22Rv1 (cell line): ENCODE measurements at regions not wholly inside any gene's neighbourhood (a gene's known extent, or its start where the extent isn't known, plus 50 kb on each side); places are given as distances from the start of the nearest gene placed in this dataset.

Source experiments
- H3K27ac ChIP-seq: fragments of 450-650 bp; 2 replicates; pipeline ENCODE4 v1.5.1; 2017
- ZFX ChIP-seq: fragments of 450-650 bp; IDR thresholded peaks from 2 replicates; pipeline ENCODE4 v1.6.1; 2017; ENCODE audit warnings: antibody characterized with exemption, borderline replicate concordance
- TF ChIP-seq, protein P1 (sequence below): fragments of 450-650 bp; IDR thresholded peaks from 2 replicates; pipeline ENCODE4 v1.5.1; 2017; ENCODE audit warnings: mild to moderate bottlenecking

- TF ChIP-seq ZFX, result no peak
- no peak overlapping the region for H3K27ac ChIP-seq
These were observed 202.2 kb downstream of the QDPR start for GRCh38 chr4:17309567-17310268.

GRCh38 chr4:17301869-17302268 is 210.0 kb downstream of the QDPR start:
- no peak overlapping the region for H3K27ac ChIP-seq
- no peak for TF ChIP-seq ZFX
- TF ChIP-seq, protein P1, sequence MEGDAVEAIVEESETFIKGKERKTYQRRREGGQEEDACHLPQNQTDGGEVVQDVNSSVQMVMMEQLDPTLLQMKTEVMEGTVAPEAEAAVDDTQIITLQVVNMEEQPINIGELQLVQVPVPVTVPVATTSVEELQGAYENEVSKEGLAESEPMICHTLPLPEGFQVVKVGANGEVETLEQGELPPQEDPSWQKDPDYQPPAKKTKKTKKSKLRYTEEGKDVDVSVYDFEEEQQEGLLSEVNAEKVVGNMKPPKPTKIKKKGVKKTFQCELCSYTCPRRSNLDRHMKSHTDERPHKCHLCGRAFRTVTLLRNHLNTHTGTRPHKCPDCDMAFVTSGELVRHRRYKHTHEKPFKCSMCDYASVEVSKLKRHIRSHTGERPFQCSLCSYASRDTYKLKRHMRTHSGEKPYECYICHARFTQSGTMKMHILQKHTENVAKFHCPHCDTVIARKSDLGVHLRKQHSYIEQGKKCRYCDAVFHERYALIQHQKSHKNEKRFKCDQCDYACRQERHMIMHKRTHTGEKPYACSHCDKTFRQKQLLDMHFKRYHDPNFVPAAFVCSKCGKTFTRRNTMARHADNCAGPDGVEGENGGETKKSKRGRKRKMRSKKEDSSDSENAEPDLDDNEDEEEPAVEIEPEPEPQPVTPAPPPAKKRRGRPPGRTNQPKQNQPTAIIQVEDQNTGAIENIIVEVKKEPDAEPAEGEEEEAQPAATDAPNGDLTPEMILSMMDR, result no peak

DNA sequence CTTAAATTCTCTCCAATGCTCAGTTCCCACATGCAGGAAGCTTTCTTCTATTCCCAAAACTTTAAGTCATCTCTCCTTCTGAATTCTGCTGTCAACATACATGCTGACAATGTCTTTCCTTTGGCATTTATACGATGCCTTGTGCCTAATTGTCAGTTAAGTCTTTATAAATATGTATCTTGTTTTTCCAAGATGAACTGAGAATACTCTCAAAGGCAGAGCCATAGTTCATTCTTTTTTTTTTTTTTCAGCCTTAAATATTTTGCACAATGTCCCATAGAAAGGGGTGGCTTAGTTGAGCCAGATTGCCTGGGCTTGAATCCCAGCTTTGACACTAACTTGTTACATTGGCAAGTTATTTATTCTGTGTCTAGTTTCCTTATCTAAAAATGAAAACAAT is 210.6 kb downstream of the QDPR start:
- TF ChIP-seq, protein P1, result no peak
- no peak for TF ChIP-seq ZFX
- no peak overlapping the region for H3K27ac ChIP-seq

GRCh38 chr4:17296921-17297890 is 214.7 kb downstream of the QDPR start:
- no peak overlapping the region for H3K27ac ChIP-seq
- TF ChIP-seq ZFX, result no peak
- TF ChIP-seq, protein P1, result no peak

GRCh38 chr4:17293901-17294300 is 218.0 kb downstream of the QDPR start:
- no peak overlapping the region for H3K27ac ChIP-seq
- TF ChIP-seq, protein P1, result no peak
- TF ChIP-seq ZFX, result no peak

GRCh38 chr4:17288151-17288550 is 223.7 kb downstream of the QDPR start:
- TF ChIP-seq ZFX, result no peak
- TF ChIP-seq, protein P1, result no peak
- no peak overlapping the region for H3K27ac ChIP-seq

DNA sequence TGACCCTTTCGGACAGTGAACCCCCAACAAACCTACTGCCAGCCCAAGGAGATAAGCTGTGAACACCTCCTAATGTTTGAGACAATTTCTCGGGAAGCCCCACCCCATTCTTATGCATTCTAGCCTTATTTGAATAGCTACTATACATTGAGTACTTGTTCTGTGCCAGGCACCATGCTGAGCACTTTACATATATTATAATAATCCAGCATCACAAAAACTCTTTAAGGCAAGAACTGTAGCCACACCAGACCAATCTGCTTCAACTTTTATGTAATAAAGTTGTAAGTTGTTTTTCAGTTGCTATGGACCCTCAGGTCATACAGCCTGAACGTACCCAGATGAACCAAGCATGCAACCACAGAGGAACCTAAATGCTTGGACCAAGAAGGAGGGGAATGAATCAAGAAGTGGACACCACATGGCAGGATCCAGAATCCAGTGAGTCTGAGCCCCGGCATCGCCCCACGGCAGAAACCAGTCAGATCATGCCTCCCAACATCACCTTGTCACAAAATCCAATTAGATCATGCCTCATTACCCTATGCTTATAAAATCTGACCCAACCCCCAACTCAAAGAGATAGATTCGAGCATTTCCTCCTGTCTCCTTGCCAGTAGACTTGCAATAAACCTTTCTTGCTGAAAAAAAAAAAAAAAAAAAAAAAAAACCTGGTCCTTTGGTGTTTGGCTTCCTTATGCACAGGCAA is 225.0 kb downstream of the QDPR start:
- H3K27ac ChIP-seq, result no peak overlapping the region
- TF ChIP-seq, protein P1, result no peak
- TF ChIP-seq ZFX, result no peak
